ENCODE measurements at regions not wholly inside any gene's neighbourhood (a gene's known extent, or its start where the extent isn't known, plus 50 kb on each side); places are given as distances from the start of the nearest gene placed in this dataset.

DNA sequence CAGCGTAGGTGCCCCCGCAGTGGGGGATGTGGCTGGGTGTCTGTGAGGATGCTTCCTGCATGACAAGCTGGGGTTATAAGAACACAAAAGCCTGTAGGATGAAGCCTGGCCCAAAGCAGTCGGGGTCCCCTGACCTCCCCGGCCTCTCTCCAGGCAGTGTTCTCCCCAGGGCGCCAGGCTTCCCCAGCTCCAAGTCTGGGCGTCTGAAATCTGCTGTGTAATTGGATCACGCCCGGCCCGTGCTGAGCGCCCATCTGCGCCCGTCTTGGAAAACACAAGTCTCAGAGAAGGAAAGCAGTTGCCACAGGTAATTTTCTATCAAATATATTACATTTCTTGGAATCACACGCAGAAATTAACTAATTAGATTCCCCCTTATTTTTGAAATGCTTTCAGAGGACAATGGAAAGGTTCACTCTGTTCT, 233.3 kb downstream of the CTTN start:
- no peak for DNase-seq

DNA sequence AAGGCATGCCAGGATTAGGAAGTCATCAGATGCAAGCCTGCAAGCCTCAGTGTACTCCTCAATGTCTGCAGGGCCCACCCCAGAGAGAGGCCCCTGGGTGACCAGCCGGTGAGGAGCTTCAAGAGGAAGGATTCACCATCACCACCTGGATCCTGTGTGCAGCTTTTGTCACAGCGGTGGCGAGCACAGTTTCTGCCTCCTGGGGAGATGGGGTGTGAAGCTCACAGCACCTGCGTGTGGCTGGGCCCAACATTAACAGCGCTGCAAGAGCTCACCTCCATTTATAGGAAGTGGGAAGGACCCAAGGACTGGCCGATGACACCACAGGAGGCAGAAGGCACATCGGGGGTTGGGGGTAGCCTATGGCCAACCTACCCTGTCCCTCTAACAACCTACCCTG, 235.3 kb downstream of the CTTN start:
- no peak for DNase-seq

DNA sequence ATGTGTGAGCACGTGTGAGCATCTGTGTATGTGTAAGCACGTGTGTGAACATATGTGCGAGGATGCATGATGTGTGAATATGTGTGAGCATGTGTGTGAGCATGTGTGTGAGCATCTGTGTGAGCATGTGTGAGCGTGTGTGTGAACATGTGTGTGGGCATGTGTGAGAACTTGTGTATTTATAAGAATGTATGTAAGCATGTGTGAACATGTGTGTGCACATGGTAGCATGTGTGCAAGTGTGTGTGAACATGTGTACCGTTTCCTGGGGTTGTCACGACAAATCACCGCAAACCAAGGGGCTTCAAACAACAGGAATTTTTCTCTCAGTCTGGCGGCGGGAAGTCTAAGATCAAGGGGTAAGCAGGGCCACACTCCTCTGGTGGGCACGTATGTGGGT, 238.3 kb downstream of the CTTN start:
- no peak for DNase-seq

DNA sequence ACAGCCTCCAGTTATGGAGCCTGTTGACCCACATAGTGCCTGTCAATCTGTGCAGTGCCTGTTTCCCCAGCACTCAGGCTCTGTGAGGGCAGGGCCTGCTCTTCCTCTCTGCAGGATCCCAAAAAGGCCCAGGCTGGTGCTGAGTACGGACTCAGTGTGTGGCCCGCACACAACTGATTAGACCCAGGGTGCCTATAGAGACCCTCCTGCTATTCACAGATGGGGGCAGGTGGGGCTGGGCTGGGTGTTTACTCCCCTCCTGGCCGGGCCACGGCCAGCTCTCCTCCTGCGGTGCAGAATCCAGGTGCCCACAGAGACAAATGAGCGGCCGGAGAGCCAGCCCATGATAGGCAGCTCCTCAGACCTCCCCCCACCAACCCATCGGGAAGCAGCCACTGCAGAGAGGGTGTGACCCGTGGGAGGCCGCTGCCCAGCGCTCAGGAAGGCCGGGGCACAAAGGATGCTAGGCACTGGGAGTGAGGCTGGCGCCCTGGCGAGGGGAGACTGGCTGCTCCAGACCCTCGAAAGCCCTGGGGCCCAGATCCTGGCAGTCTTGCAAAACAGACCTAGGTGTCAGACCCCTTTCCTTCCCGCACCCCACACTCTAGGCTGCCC, 239.0 kb downstream of the CTTN start:
- DNase-seq: no peak

DNA sequence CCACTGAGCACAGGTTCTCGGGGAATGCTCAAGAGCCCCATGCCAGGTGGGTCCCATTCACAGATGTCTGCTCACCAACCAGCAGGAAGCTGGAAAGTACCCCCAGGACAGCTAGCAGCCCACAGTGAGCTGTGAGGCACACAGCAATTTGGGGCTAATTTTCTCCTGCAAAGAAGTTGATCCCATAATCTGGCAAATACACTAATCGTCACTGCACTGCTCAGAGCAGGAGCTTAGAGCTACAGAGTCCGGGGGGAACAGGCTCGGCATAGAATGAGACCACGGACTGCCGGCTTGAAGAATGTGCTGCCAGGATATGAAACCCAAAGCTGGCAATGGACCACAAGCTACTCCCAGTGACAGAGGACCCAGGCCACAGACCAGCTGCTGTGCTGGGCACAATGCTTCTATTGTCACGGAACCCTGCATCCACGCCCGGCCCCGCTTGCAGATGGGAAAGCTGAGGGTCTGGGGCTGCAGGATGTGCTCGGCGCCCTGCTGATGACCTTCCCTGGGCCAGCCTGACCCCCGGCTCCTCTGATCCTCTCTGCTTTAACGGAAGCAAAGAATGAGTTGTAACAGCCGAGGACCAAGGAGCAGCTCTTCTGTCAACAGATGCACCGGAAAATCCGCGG, 239.7 kb downstream of the CTTN start:
- DNase-seq: no peak

DNA sequence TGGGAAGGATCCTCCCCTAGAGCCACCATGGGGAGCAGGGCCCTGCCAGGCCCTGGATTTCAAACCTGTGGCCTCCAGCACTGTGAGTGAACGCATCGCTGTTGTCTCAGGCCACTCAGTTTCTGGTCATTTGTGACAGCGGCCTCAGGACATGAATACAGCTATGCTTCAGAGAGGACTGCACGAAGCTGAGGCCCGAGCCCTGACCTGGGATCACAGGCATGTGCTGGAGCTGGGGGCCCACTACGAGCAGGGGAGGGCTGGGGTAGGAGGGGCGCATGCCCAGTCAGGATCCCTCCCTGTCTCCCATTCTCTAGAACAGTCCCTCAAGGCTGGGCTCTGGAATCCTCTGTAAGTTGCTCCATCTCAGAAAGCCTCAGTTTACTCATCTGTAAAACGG, 242.1 kb downstream of the CTTN start:
- no peak for DNase-seq

DNA sequence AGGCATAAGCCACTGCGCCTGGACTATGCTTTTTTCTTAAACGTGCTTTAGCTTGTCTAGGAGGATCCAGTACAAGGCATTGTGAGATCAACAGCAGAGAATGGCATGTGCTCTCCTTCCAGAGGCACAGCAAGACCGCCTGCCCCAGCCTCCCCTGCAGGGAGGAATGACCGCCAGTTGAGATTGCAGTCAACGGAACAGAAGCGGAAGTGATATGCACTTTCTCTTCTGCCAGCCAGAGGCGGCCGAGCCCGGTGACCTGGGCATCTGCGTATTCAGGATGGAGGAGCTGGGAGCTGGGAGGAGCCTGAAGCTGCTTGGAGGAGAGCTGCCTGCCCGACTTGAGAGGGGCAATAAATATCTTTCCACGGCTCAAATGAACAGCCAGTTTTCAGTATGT, 243.0 kb downstream of the CTTN start:
- DNase-seq: no peak

DNA sequence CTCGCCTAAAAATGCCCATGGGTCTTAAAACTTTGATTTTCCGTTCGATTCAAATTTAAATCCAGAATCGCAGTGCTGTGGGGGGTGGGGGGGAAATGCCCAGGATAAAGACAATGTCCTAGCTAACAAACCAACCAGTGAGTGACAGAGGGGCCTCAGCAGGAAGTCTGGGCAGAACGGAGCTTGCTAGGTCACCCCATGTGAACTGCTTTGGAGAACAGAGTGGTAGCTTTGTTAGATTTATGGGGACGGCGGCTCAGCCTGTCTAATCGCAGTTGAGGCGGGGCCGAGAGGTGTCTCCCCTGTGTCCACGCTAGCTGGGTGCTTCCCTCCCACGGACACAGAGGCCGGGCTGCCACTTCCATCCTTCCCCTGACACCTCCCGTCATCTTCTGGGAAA, 243.9 kb downstream of the CTTN start:
- no peak for DNase-seq

DNA sequence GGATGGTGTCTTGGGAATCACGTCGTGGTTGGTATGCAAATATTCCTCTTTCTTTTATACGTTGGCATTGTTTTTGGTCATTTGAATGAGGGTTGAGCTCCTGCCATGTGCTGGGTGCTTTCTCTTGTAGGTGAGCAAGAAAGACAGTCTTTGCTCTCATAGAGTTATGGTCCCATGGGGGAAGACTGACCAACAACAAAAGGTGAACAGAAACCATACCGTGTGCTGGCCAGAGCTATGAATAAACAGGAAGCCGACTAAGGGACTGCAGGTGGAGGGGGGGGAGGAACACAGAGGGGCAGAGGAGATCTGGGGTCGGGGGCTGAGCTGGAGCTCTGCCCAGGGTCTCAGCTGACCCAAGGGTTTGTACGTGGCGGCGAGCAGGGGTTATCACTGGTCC, 245.3 kb downstream of the CTTN start:
- DNase-seq: no peak

DNA sequence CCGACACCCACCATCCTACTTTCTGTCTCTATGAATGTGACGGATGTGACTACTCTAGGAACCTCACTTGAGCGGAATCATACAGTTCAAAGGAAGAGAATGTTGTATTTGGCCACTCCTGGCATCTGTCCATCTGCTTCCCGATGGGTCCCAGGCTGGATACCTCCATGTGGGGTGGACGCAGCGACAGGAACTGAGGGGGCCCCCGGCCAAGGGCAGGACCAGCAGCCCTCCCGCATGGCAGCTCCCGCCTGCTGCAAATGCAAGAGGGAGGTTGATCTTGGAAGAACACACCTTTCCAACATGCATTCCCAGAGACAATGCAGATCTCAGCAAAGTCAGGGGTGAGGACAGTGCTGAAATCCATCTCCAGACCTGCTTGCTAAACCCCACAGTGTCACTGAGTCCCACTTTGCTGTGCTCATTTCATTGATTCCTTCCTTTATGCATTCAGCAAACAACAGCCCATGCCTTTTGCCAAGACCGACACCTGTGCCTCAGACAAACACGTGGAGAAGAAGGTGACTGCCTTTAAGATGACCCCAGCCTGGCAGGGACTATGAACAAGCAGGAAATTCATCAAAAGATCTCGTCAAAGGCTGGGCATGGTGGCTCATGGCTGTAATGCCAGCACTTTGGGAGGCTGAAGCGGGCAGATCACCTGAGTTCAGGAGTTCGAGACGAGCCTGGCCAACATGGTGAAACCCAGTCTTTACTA, 246.2 kb downstream of the CTTN start:
- no peak for DNase-seq

DNA sequence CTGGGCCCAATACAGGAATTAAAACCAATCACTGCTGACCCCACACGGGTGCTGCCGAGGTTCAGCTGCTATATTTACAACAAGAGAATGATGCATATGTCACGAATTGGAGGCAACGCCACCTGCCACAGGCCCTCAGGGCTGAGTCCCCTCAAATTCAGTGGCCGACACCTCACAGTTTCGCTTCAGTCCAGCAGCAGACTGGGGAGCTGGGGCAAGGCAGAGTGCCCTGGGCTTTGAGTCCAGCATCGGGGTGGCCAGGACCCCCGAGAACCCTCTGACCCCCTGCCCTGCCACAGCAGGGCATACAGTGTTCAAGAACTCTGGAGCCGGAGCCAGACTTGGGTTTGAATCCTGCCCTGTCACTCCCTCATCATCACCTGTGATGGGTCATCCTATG, 247.2 kb downstream of the CTTN start:
- no peak for DNase-seq

DNA sequence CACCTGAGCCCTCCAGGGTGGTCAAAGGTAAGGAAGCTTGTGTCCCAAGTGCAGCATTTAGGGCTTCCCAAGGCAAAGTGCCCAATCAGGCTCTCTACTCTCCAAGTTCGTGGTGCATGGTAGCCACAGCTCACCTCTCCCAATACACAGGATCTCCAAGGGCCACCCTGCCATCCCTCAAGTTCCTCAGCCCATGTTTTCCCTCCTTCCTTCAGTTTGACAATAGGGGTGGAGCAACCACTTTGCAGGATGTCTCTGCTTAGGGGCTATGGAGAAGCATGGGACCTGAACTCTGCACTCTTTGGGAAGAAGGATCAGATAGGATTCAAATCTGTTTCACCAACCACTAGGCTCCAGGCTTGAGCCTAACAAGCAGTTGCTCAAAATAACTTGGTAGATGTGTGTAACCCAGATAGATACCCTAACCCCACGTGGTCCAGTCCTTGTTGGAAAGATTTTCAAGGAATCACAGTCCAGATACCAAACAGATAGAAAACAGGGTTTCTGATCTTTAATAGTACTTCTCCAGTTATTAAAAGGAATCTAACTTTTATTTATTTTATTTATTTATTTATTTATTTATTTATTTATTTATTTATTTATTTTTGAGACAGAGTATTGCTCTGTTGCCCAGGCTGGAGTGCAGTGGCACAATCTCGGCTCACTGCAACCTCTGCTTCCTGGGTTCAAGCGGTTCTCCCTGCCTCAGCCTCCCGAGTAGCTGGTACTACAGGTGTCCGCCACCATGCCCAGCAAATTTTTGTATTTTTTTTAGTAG, 248.1 kb downstream of the CTTN start:
- no peak for DNase-seq

DNA sequence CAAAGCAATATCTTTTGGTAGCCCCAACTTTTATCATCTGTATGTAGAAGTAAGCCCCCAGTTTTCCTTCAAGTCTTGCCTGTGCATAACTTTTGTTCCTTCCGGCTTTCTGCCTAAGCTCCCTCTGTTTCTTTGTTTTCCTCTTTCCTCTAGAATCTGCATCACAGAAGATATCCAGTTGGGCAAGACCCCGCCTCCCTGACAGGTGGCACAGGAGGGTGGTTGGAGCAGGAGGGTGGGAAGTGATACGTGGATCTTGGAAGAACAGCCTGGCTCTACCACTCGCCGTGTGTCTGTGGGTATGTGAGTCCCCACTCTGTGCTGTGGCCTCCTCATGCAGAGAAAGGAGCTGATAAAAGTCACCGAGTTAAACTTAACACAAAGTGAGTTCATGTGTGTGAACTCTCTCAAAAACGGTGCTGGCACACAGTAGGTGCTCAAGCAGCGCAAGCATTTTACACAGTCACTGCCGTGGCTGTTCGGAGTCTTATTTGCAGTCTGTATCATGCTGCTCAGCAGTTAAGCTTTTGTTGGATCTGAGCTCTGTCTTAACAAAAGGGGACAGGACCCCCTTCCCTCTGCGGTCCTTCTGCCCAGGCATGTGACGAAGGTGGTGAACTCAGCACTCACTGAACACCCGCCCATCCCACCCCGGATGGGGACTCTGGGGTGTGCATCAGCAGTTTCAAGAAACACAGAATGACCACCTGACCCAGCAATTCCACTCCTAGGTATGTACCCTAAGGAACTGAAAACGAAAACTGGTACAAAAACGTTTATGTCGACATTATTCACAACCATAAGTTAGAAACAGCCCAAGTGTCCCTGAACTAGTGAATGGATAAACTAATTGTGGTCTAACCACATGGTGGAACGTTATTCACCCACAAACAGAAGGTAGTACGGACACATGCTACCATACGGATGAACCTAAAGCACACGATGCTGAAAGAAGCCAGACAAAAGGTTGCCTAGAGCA, 249.1 kb downstream of the CTTN start:
- no peak for DNase-seq

DNA sequence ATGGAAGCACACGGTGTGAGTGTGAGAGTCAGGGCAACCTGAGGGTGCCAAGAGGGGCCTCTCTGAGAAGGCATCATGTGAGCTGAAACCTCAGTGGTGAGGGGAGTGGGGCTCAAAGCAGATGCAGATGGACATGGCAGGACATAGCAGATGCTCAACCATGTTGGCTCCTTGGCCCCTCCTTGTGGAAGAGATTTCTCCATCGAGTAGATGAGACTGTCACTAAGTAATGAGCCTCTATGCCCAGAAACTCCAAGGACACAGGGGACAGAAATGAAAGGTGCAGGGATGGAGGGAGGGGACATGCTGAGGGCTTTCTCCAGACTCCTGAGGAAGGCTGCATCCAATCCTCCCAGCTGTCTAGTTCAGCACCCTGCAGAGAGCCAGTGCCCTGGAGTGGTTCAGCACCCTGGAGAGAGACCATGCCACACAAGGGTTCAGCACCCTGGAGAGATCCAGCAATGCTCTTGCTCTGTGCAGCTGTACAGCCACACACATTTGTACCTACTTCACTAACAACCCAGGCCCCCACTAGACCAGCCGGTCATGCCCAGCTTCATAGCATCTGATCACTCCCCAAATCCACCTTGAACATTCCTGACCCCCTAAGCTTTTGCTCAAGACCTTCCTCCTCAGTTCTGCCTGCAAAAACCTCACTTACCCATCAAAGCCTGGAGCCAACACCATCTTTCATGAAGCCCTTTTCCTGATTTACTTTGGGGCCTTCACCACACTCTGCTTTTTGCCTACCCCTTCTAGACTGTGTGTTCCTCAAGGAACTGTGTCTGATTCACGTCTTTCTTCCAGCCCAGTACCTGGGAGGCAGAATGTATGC, 252.0 kb downstream of the CTTN start:
- peak; percentile 56 for DNase-seq

DNA sequence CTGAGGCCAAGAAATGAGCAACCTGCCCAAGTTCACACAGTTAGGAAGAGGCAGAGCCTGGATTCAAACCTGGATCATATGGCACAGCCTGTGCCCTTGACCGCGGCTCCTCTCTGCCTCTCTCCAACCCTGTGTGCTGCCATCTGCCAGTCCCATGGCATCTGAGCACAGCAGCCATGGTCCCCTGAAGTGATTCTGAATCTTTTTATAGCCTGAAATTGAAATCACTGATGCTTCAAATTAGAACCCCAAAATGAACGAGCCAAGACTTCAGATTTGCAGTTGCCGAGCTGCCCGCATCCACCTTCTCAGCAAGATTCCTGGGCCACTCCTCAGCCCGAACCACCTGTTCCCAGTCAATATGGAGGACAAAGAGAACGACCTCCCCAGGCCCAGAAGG, 252.7 kb downstream of the CTTN start:
- no peak for DNase-seq

DNA sequence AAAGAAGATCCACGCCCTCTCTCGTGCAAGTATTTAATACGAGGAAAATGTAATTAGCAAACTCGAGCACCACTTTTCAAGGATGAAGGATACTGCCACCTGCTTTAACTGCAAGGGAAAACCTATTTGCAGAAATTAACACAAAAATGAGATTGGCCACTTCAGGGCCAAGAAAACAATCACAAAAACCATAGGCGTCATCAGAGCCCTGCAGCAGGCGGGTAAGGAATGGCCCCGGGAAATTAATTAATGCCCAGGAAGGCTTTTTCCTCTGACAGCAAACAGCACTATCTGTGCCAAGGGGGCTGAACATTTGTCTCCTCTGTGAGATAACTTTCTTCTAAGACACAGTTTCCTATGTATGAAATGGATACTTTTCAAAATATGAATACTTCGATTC, 255.7 kb downstream of the CTTN start:
- DNase-seq: no peak

DNA sequence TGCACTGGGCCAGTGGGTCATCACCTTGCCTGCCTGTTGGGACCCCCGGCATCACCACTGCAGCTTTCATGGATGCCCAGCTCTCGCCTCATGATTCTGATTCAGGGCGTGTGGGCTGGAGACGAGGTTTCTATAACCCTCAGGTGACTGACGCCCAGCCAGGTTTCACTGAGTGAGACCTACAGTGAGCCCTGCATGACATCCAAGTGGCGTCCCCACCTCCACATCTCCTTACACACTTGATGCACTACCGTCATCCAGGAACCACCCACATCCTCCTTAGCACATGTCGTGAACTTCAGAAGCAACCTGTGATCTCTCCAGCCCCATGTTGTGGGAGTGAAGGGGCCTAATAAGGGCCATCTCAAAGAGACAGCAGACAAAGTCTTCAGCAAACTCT, 257.5 kb downstream of the CTTN start:
- DNase-seq: no peak

DNA sequence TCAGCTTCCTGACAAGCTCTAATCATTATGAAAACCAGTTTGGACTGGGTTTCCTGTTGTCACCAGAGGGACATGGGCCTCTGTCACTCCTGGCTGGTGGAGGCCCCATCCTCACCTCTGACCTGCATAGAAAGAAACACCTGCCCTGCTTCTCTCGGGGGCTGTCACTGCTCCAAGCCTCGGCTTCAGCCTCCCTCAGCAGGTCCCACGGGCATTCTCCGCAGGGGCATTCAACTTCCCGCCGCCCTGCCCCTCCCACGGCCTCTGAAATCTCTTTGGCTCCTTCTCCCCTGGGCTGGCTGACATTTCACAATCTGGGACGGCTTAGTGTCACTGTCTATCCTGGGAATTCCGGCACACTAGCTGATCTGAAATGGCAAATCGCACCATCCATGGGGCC, 257.9 kb downstream of the CTTN start:
- DNase-seq: no peak

DNA sequence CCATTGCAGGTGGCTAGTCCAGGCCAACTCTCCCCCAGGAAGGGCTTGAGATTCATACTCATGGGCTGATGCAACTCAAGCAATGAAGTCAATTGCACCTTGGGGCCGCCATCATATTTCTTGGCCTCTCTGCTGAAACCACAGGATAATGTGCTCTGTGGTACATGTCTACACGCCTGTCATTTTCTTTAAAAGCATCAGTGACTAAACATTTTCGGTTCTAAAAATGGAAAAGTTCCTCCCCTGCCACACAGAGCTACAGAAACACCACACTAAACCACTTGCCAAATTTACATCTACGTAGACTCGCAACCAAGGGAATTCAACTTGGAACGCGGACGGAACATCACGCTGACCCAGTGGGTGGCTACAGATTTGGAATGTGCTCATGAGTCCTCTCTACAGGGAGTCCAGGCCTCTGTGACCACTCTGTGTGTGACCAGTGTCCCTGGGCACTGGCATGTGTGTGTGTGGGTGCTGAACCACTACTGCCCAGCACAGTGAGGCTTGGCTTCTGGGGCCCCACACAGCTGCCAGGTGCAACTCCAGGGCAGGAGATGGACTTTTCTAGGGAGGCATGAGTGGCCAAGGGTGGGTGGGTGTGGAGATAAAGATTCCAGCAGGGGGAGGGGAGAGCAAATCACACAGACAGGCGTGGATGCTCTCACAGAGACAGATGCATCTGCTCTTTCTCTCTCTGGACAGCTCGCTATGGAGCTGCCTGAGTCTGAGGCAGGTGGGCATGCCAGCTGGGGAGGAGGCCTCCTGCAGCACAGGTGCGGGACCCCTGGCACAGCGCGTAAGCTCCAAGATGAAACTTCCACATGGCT, 261.9 kb downstream of the CTTN start:
- no peak for DNase-seq

DNA sequence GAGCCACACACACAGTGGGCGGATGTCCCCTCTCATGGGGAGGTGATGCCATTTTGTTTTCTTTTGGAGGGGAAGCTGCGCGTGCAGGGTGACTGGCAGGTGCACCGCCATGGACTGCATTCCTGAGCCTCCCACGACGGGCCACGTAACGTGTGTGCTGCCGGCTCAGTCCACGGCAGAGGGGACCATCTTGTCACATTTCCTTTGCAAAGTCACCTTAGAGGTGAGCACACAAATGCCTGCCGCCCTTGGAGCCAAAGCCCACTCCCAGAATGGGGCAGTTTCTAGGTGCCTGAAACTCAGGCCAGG, 262.5 kb downstream of the CTTN start:
- no peak for DNase-seq

Measured in stimulated activated CD4-positive, alpha-beta T cell treated with anti-CD3 and anti-CD28 coated beads, Interleukin-15, amount 100 ng/mL, for 24 hours (primary cell).